ENCODE measurements at regions not wholly inside any gene's neighbourhood (a gene's known extent, or its start where the extent isn't known, plus 50 kb on each side); places are given as distances from the start of the nearest gene placed in this dataset.
"Not testable (repeated sequence)": the region's sequence is repeated elsewhere in the genome, so short reads cannot be mapped to it uniquely, and the experiment has no call there.

GRCh38 chr9:40884902-40885490, 243.5 kb downstream of the FOXD4L6 start:
- not testable (repeated sequence) for H3K27me3 Mint-ChIP-seq (ENCODE audit: low read depth); H3K27ac Mint-ChIP-seq; ATAC-seq (replicated peaks in 1 of 2); DNase-seq; H3K4me3 Mint-ChIP-seq; H3K4me1 Mint-ChIP-seq (ENCODE audit: low read depth)
- Mint-ChIP-seq H3K9me3 (peaks cover 26 to 59% of the 10 kb centered on the region in 2 donors), H3K36me3 (ENCODE audit: insufficient read depth in 2 of 2) (peaks cover 39 to 40% of the 10 kb centered on the region in 2 donors)

DNA sequence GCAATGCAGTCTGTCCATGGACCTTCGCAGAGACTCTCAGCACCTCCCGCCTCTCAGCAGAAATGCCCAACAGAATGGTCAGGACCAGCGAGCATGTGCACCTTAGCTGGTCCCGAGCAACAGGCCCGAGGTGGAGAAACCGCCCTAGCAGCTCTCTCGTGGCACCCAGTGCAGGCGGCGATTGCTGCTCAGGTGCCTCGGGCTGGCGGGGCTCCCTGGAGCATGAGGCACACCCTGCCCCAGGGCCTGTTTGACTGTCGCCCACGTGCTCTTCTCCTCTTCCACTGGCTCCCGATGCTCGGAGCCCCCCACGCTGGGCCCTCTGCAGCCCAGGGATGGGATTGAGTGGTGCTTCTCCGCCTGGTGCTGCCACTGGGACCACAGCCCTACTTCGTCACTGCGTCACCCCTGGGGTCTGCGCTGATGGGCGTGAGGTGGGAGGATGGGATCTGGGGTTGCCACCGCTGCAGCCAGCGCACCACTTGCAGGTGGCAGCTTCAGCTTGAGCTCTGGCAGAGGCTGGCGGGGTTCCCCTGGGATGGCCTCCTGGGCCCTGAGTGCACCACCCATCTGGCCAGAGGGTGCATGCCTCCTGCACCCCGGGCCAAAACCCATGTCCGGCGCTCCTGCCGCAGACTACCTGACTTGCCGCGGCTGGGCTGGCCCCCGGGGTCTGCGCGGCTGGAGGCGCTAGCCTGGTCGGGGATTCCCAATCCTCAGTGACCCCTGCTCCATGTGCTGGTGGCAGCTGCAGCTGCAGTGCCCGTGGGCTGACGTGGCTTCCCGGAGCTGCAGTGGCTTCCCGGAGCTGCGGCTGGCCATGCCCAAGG, 244.2 kb downstream of the FOXD4L6 start:
- H3K4me3 Mint-ChIP-seq: no peak overlapping the region
- H3K27ac Mint-ChIP-seq: no peak overlapping the region
- no peak for DNase-seq
- H3K4me1 Mint-ChIP-seq (ENCODE audit: low read depth): no peaks in the 10 kb centered on the region
- ATAC-seq (replicated peaks in 1 of 2): no peak
- H3K36me3 Mint-ChIP-seq (ENCODE audit: insufficient read depth in 2 of 2): peaks cover 41 to 42% of the 10 kb centered on the region in 2 donors
- no peaks in the 10 kb centered on the region for H3K27me3 Mint-ChIP-seq (ENCODE audit: low read depth)
- H3K9me3 Mint-ChIP-seq: peaks cover 31 to 59% of the 10 kb centered on the region in 2 donors

- Mint-ChIP-seq H3K36me3 (ENCODE audit: insufficient read depth in 2 of 2) (peaks cover 44% of the 10 kb centered on the region in 2 donors), H3K9me3 (peaks cover 33 to 62% of the 10 kb centered on the region in 2 donors)
- H3K27ac Mint-ChIP-seq; H3K4me1 Mint-ChIP-seq (ENCODE audit: low read depth); H3K4me3 Mint-ChIP-seq; ATAC-seq (replicated peaks in 1 of 2); DNase-seq; H3K27me3 Mint-ChIP-seq (ENCODE audit: low read depth): not testable (repeated sequence)
Measured at GRCh38 chr9:40883423-40884071, 244.9 kb downstream of the FOXD4L6 start.

GRCh38 chr9:40873753-40874295, 254.7 kb downstream of the FOXD4L6 start:
- H3K27me3 Mint-ChIP-seq (ENCODE audit: low read depth); DNase-seq; H3K4me1 Mint-ChIP-seq (ENCODE audit: low read depth); H3K4me3 Mint-ChIP-seq; H3K27ac Mint-ChIP-seq; ATAC-seq (replicated peaks in 1 of 2): not testable (repeated sequence)
- Mint-ChIP-seq H3K9me3 (peaks cover 41 to 45% of the 10 kb centered on the region in 2 donors), H3K36me3 (ENCODE audit: insufficient read depth in 2 of 2) (peaks cover 32 to 35% of the 10 kb centered on the region in 2 donors)

- not testable (repeated sequence) for H3K27ac Mint-ChIP-seq; H3K4me3 Mint-ChIP-seq; DNase-seq; H3K27me3 Mint-ChIP-seq (ENCODE audit: low read depth); ATAC-seq (replicated peaks in 1 of 2); H3K4me1 Mint-ChIP-seq (ENCODE audit: low read depth)
- Mint-ChIP-seq H3K36me3 (ENCODE audit: insufficient read depth in 2 of 2) (peaks cover 19 to 28% of the 10 kb centered on the region in 2 donors), H3K9me3 (peaks cover 29 to 38% of the 10 kb centered on the region in 2 donors)
Measured at GRCh38 chr9:40868437-40868836, 260.0 kb downstream of the FOXD4L6 start.

All from activated T-cell treated with anti-CD3 and anti-CD28 coated beads, Interleukin-2, amount 50 U/mL, for 72 hours (primary cell).